Fibroblast of gingiva (primary cell): ENCODE measurements at regions not wholly inside any gene's neighbourhood (a gene's known extent, or its start where the extent isn't known, plus 50 kb on each side); places are given as distances from the start of the nearest gene placed in this dataset.
"Not testable (repeated sequence)": the region's sequence is repeated elsewhere in the genome, so short reads cannot be mapped to it uniquely, and the experiment has no call there.

ENCODE experiments used
- DNase-seq: peaks from one replicate; pipeline ENCODE4 v3.0.0-alpha.2; 2011; ENCODE audit warnings: low read depth

DNA sequence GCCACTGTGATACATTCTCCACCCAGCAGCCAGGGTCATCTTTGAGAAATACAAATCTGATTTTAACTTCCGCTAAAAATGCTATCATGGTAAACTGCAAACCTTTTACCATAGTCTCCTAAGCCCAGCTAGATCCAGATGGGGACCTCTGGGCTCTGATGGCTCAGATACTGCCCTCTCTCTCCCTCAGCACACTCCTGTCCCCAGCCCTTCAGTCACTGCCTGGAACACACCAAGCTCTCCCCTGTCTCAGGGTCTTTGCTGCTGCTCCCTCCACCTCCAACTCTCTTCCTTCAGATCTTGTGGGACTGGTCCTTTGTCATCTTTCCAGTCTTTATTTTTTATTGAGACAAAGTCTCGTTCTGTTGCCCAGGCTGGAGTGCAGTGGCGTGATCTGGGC, 65.1 kb downstream of the SPRY4 start:
- no peak for DNase-seq

DNA sequence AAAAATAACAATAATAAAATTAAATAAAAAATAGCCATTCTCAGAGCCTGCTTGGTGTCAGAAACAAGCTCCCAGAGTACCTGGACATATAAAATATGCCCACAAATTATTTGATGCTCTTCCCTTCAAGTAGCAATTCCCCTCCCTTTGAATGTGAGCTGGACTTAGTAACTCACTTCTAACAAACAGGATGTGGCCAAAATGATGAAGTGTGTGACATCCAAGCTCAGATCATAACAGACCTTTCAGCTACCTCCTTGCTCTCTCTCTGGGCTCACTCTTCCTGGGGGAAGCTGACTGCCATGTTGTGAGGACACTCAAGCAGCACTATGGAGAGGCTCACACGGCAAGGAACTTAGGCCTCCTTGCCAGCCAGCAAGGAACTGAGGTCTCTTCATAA, 69.0 kb downstream of the SPRY4 start:
- DNase-seq, result no peak

DNA sequence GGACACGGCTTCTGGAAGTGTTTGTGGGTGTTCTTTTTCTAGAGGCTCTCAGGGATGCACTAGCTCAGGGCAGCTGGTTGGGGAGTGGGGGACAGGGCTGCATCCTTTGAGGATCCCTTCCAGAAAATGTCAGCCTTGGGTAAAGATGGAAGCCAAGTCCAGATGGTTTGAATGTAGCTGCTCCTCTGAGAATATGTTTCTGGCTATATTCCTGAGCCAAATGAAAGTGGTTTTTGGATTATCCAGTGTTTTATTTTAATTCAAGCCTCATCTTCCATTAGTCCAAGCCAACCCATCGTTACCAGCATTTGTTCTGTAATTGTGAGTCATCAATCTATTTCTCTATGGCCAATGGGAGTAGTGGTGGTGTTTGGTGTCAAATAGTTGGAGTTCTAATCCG, 70.4 kb downstream of the SPRY4 start:
- DNase-seq, result peak; percentile 46

DNA sequence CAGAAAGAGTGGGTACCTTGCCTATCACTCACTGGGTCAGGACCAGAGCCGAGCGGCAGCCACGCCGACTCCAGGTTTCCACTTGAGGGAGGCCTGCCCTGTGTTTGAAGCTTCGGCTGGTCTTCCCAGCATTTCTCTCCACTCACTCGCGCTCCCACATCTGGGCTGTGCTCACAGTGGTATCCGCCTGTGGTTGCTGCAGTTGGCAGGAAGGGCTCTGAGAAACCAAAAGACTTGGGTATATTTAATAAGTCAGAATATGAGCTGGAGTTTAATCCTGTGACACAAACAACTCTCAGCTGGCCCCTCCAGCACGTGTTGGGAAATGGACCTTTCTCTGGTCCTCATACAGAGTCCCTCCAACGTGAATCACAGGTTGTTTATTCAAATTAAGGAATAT, 70.9 kb downstream of the SPRY4 start:
- DNase-seq, result peak; percentile 75

DNA sequence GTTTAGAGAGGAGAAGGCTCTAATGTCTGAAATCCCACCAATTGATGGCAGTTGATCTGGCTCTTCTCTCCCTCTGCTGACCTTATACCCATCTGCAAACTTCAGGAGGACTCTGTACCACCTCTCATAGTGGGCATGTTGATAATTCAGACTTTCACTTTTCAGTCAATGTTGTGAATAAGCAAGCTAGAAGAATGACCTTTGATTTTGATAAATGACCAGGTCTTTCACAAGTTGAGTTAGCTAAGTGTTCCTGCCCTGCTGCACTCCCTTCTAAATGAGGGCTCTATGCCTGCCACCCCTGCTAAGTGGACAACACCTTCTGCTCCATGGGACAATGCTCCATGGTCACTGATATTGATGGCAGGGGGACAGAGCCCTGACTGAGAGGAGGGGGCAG, 74.7 kb downstream of the SPRY4 start:
- DNase-seq, result no peak

DNA sequence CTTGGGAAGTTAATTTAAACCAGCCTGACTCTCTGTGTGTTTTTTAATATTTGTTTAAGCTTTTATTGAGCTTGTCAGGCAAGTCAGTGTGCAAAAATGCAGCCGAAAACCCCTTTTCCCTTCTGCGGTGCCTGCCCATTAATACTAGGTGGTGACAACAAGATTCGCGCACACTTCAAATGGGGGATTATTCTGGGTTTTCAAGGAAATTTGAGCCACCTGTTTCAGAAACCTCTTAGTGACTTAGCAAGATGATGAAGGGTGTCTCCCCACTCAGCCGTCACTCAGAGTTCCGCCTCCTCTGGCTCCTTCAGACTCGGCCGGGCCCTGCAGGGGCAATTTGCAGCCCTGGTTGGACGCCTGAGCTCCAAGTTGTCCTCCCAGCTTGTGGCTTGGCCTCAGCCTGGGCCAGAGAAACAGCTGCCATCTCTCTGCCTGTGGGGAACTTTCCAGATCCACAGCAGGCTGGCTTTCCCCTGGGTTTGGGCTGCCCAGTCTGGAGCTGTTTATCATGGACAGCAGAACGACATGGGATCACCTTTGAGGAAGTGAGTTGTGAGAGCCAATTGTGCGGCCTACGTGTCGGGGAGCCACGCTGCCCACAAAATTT, 75.9 kb downstream of the SPRY4 start:
- DNase-seq, result peak; percentile 40

DNA sequence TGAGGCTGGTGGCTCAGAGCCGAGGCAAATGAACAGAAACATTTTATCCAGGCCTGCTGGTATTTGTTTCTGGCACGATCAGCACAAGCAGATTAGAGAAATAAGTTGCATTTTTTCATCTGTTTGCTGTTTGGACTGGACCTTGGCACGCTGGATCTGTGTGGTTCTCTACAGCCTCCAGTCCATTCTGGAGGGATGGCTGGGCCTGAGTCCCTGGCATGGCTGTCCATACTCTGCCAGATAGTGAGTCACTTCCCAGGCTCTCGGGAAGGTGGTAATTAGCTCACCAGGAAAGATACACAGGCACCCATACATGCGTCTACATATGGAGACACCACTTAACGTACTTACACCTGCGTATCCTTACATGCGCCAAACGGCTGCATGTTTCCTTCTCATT, 78.6 kb downstream of the SPRY4 start:
- peak; percentile 92 for DNase-seq

DNA sequence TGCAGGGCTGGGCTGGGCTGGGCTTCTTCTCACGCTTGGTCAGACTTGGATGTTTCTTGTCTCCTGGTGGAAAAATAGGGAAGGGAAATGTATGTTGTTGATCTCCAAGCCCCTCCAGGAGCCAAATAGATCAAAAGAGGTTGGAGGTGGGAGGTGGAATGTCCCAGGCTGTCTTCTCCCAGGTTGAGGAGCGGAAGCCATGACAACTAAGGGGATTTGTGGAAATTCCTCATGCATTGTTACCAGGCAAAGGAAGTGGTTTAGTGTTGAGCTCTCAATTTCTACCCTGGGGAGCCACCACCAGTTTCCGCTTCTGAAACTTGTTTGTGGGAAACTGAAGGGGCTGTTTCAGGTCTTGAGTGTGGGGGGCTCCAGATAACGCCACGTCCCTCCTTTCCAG, 79.0 kb downstream of the SPRY4 start:
- DNase-seq, result peak; percentile 31

DNA sequence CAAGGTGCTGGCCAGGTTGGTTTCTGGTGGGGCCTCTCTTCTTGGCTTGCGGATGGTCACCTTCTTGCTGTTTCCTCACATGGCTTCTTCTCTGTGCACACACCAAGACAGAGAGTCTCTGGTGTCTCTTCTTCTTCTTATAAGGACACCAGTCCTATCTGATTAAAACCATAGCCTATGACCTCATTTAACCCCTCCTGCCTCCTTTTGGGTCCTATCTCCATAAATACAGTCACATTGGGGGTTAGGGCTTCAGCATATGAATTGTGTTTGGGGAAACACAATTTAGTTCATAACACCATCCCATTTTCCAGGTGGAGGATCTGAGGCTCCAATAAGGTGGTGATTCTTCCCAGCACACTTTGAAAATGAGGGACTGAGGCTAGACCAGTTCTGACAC, 80.4 kb downstream of the SPRY4 start:
- DNase-seq, result no peak

DNA sequence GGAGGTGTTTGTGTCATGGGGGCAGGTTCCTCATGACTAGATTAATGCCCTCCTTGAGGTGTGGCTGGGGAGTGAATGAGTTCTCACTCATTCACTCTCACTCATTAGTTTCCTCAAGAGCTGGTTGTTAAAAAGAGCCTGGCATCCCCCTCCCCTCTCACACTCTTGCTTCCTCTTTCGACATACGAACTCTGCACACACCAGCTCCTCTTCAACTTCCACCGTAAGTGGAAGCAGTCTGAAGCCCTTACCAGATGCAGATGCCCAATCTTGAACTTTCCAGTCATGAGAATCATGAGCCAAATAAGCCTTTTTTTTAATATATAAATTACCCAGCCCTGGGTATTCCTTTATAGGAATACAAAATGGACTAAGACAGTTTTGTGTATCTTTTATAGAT, 82.5 kb downstream of the SPRY4 start:
- DNase-seq, result no peak

DNA sequence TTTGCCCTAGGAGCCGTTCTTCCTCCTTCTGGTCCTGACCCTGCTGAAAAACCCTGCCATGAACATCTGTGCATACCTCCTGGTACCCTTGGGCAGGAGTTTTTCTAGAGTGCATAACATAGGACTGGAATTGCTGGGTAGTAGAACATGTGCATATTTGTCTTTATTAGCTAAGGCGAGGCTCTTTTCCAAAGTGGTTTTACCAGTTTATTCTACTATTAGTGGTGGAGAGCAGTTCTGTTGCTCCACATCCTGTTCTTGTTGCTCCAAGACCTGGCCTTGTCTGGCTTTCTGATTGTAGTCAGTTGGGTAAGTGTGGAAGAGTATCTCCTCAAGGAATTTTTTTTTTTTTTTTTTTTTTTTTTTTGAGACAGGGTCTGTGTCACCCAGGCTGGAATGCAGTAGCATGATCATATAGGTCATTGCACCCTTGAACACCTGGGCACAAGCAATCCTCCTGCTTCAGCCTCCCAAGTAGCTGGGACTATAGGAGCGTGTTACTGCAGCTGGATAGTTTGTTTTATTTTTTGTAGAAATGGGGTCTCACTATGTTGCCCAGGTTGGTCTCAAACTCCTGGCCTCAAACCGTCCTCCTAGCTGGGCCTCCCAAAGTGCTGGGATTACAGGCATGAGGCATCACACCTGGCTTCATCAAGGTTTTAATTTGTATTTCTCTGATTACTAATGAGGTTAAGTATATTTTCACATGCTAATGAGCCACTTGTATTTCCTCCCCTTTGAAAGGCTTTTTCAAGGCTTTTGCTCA, 85.2 kb downstream of the SPRY4 start:
- DNase-seq, result no peak

DNA sequence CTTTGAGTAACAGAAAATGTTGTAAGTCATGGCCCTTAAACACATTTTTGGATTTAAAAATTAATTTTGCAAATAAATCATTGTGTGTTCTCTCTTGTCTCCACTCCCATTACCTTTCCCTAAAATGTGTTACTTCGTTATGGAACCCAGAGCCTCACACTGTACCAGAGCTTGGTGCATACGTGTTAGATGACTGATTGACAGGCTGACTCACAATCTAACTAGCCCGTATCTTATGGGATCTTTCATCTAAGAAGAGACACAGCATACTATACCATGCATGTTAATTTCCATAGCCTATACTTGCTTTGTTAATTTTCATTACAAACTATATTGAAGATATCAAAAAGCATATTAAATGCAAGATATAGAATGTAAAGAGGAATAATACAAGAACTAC, 87.1 kb downstream of the SPRY4 start:
- no peak for DNase-seq

DNA sequence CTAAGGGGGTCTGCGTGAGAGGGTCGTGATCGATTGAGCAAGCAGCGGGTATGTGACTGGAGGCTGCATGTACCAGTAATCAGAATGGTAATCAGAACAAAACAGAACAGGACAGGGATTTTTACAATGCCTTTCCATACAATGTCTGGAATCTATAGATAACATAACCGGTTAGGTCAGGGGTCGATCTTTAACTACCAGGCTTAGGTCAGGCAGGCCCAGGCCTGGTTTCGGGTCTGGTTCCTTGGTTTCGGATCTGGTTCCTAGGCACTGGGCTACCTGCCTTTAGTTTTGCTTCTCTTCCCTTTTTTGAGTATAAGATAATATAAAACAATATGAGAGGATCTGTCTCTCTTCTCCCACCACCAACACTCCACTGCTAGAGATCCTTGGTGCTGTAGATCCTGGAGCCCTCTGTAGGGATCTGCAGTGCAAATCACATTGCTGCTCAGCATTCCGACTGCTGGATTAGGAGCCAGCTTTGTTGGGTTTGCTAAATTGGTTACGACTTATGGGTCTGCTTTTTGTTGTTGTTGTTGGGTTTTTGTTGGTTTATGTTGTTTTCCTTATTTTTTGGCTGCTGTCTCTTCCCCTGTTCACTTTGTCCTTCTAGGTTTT, 88.0 kb downstream of the SPRY4 start:
- not testable (repeated sequence) for DNase-seq

DNA sequence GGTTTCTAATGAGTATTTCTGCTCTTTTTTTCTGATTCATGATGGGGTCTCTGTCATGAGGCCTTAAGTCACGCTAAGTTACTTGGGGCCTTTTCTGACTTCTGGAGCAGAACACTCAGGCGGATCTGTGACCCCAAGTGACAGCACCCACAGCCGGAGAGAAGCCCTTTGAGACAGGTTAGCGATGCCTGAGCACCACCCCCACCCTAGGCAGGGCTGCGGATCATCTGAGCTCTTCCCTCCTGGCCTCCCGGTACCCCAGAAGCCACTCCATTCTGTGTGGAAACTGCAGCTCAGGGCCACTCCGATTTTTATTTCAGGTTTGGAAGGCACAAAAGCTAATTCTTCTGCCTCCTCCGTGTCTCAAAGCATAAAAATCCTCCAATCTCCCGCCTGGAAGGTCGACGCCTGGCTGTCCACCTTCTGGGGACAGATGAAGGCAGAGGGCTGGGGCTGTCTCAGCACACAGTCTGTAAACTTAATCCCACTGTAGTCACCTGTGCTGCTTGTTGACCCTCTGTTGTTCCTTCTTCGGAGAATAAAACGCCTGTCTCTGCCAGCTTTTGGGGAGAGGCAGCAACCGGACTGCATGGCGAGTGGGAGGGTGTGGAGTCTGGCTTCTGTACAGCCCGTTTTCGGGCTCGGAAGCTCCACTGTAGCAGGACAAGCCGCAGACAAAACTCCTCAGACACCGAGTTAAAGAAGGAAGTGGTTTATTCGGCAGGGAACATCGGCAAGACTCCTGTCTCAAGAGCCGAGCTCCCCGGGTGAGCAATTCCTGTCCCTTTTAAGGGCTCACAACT, 88.8 kb downstream of the SPRY4 start:
- DNase-seq, result no peak

DNA sequence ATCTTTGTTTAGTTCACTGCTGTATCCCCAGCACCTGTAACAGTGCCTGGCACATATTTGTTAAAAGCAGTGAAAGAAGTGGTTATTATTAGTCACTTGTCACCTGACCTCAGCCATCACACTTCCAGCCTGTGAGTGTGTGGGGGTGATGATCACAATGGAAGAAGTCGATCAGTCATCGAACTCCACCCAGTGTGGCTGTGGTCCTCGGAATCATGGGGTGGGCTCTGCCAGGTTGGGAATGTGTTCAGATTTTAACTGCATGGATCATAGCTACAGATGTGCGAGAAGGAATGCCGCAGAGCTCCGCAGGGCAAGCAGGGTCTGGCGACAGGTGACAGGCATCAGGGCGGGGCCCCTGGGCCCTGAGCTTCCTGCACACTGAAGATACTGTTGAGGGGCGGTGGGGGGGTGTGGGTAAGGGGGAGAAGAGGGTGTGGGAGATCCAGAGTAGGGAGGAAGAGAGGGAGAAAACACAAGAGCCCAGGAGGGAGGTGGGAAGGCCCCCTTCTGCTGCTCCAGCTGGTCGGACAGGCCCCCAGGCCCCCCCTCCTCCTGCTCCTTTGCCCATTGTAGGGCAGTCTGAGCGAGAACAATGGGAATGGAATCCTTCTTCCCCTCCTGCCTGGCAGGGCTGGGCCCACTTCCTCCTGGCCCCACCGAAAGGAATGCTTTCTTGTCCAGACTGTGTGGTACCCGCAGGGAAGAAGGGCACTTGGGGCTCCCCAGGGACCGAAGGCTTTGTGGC, 89.6 kb downstream of the SPRY4 start:
- DNase-seq, result no peak

DNA sequence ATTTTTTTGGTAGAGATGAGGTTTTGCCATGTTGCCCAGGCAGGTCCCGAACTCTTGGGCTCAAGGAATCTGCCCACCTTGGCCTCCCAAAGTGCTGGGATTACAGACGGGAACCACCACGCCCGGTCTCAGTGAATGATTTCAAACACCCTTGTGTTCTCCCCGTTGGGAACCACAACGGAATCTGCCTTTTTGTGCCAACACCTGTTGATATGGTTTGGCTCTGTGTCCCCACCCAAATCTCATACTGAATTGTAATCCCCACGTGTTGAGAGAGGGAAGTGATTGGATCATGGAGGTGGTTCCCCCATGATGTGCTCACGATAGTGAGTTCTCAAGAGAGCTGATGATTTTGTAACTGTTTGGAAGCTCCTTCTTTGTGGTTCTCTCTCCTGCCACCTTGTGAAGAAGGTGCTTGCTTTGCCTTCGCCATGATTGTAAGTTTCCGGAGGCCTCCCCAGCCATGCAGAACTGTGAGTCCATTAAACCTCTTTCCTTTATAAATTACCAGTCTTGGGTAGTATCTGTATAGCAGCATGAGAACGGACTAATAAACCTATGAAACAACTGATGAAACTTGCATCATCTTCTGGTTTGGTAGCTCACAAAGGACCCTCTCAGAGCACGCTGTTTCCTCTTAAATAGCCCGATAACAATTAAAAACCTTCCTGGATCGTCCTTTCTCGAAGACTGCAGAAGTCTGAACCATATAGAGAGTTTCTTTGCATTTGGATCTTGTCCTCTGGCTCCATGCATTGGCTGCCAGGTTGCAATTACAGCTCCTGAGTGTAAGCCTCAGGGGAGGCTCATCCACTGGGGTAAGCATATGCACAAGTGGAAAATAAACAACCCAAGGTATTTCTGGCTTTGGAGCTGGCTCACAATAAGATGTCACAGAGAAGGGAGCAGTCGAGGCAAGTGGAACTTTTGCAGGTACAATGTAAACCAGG, 91.5 kb downstream of the SPRY4 start:
- no peak for DNase-seq

DNA sequence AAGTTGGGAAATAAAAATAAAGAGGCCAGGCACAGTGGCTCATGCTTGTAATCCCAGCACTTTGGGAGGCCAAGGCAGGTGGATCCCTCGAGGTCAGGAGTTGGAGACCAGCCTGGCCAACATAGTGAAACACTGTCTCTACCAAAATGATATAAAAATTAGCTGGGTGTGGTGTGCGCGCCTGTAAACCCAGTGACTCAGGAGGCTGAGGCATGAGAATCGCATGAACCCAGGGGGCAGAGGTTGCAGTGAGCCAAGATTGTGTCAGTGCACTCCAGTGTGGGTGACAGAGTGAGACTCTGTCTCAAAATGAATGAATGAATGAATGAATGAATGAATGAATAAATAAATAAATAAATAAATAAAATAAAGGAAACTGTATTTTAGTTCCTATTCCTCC, 93.9 kb downstream of the SPRY4 start:
- not testable (repeated sequence) for DNase-seq

DNA sequence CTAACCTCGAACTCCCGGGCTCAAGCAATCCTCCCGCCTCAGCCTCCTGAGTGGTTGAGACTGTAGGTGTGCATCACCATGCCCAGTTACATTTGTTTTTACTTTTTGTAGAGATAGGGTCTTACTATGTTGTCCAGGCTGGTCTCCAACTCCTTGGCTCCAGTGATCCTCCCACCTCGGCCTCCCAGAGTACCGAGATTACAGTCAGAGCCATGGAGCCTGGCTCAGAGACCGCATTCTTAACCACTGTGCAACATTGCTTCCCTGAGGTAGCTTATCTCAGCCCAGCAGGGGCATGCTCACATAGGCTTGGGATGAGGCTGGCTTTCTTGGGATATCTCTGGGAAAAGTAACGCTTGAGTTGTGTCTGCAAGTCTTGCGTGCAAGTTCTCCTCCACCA, 99.7 kb downstream of the SPRY4 start:
- no peak for DNase-seq

DNA sequence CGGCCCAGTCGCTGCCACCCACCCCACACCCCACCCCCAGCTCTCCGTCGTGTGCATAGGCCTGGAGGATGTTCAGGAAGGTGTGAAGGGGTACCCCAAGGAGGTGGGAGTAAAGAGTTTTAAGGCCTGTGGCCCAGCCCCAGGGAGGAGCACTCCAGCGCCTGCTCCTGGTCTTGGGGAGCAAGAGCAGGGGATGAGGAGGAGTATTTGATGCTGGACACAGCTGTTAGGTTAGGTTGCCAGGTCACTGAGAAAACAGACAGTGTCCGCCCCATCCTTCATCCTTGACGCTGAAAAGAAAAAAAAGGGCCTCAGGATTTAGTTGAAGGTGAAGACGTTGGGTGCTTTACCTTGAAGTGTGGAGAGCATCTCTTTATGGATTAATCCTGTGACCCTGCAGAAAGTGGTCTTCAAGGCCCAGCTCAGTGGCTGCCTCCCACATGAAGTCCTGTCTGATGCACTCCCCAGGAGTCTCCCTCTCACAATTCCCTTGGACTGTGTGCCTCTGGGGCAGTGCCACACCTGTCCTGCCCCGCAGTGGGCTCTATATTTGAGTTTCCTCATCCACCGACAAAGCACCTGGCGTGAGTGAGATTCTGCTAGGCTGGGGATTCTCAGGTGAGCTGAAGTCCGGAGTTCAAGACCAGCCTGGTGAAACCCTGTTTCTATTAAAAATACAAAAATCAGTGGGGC, 101.8 kb downstream of the SPRY4 start:
- DNase-seq, result no peak

DNA sequence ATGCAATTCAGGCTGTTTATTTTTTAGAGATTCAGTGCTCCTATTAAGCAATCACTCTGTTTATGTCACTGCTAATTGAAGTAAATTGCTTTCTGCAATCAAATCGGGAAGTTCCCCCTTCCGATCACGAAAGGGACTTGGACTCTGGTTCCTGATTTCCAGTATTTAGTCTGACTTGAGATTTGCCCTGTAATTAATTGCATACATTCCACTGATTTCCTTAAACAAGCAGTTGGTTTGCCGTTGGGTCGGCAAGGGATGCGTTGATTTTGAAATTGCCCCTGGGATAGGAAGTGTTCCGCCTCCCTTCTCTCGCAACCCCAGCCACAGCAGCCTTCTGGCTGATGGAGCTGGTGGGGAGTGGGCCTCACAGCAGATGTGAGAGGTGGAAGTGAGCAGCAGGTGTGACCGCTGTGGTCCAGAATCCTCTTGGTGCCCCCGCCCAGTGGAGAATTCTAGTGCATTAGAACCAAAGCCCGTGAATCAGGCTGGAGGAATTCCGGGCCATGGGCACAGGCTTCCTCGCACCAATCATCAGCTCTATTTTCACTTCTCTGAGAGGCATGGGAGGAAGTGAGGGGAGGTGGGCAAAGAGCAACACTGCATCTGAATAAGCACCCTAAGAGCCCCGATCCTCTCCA, 102.5 kb downstream of the SPRY4 start:
- peak; percentile 74 for DNase-seq
